Left colon (tissue), 2 donors: ENCODE measurements at regions not wholly inside any gene's neighbourhood (a gene's known extent, or its start where the extent isn't known, plus 50 kb on each side); places are given as distances from the start of the nearest gene placed in this dataset.

Experiments used
- ATAC-seq: fragments of 200-7000 bp; cut with Tn5 transposase; one replicate; pipeline ENCODE4 v1.9.1; 2020; ENCODE audit warnings: mild to moderate bottlenecking, moderate library complexity
- DNase-seq, 2 donors: peaks; one replicate each; pipeline ENCODE4 v3.0.0-alpha.2; 2020
- intact Hi-C, 2 donors: fragments of 100-400 bp; cut with DNase I in 1 of 2; cut with micrococcal nuclease in 1 of 2; formaldehyde crosslinking; loops; one replicate each; pipeline versions ENCODE4 v1.11.2 to v1.14.0; 2022; cut with DNase I, micrococcal nuclease
- donor health status: DM: no; HTN: no; CAD: no.
- donor health status: DM: yes; HTN: yes; CAD: no.

- no peak for DNase-seq
- intact Hi-C loops, result no loop called here
- no peak for ATAC-seq
These were observed 52.9 kb upstream of the PCDH15 start for GRCh38 chr10:54853883-54854282.
